Kidney epithelial cell (primary cell): ENCODE measurements at regions not wholly inside any gene's neighbourhood (a gene's known extent, or its start where the extent isn't known, plus 50 kb on each side); places are given as distances from the start of the nearest gene placed in this dataset.
A peak's percentile ranks its signal among the peaks of the same experiment; 100 is the strongest.
"Not testable (repeated sequence)": the region's sequence is repeated elsewhere in the genome, so short reads cannot be mapped to it uniquely, and the experiment has no call there.

ENCODE experiments used
- DNase-seq: peaks from one replicate; pipeline ENCODE4 v3.0.0-alpha.2; 2010; ENCODE audit warnings: low read depth
- H3K27me3 ChIP-seq: 2 replicates; pipeline ENCODE4 v1.6.0; 2011; ENCODE audit warnings: low read length; ENCODE audit not compliant: control insufficient read depth, insufficient read depth
- H3K36me3 ChIP-seq: 2 replicates; pipeline ENCODE4 v1.5.1; 2011; ENCODE audit warnings: low read length; ENCODE audit not compliant: control insufficient read depth, insufficient read depth
- H3K4me3 ChIP-seq: 2 replicates; pipeline ENCODE4 v1.5.1; 2011; ENCODE audit warnings: low read depth, mild to moderate bottlenecking, control low read depth, low read length
- TF ChIP-seq, protein P1 (sequence below): IDR thresholded peaks from 2 replicates; pipeline ENCODE4 v1.5.1; 2011; ENCODE audit warnings: mild to moderate bottlenecking, moderate library complexity, low read length, control low read depth, inconsistent platforms; ENCODE audit not compliant: insufficient read depth, poor library complexity, severe bottlenecking

DNA sequence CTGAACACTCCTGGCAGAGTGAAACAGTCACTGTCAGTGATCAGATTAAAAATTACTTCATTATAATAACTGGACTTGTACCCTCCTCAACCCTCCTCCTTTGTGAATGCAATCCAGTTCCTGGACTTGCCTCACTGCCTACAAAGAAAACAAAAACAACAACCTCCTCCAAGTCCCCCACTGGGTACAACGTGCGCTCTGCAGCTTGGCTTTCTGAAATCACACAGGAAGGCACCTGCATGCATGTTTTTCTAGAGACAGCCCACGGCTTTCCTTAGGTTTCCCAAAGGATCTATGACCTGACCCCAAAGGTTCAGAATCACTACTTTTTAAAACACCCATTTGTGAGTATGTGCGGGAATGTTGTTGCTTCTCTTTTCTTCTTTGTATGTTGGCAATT is 61.4 kb upstream of the TUBA3E start:
- TF ChIP-seq, protein P1, sequence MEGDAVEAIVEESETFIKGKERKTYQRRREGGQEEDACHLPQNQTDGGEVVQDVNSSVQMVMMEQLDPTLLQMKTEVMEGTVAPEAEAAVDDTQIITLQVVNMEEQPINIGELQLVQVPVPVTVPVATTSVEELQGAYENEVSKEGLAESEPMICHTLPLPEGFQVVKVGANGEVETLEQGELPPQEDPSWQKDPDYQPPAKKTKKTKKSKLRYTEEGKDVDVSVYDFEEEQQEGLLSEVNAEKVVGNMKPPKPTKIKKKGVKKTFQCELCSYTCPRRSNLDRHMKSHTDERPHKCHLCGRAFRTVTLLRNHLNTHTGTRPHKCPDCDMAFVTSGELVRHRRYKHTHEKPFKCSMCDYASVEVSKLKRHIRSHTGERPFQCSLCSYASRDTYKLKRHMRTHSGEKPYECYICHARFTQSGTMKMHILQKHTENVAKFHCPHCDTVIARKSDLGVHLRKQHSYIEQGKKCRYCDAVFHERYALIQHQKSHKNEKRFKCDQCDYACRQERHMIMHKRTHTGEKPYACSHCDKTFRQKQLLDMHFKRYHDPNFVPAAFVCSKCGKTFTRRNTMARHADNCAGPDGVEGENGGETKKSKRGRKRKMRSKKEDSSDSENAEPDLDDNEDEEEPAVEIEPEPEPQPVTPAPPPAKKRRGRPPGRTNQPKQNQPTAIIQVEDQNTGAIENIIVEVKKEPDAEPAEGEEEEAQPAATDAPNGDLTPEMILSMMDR, result no peak
- no peaks in the 10 kb centered on the region for H3K36me3 ChIP-seq
- H3K4me3 ChIP-seq, result no peak overlapping the region
- no peak for DNase-seq
- no peaks in the 10 kb centered on the region for H3K27me3 ChIP-seq

DNA sequence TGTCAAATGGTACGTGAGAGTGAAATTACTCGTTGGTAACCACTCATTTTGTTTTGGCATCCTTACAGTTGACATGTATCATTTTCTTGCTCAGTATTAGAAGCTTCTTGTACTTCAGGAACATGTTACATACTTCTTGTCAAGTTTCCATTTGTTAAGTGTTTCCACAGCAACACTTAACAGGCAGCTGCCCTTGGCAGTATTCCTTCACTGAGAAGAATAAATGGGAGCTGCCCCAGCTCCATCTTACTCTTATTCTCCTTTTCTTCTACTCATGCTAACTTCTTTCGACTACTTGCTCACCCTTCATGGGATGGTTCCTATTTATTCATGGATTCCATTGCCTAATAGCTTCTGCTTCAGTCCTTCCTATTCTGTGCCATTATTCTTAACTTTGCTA is 60.1 kb upstream of the TUBA3E start:
- H3K27me3 ChIP-seq, result peaks cover 2% of the 10 kb centered on the region
- H3K4me3 ChIP-seq, result no peak overlapping the region
- TF ChIP-seq, protein P1, result no peak
- no peak for DNase-seq
- H3K36me3 ChIP-seq, result no peaks in the 10 kb centered on the region

DNA sequence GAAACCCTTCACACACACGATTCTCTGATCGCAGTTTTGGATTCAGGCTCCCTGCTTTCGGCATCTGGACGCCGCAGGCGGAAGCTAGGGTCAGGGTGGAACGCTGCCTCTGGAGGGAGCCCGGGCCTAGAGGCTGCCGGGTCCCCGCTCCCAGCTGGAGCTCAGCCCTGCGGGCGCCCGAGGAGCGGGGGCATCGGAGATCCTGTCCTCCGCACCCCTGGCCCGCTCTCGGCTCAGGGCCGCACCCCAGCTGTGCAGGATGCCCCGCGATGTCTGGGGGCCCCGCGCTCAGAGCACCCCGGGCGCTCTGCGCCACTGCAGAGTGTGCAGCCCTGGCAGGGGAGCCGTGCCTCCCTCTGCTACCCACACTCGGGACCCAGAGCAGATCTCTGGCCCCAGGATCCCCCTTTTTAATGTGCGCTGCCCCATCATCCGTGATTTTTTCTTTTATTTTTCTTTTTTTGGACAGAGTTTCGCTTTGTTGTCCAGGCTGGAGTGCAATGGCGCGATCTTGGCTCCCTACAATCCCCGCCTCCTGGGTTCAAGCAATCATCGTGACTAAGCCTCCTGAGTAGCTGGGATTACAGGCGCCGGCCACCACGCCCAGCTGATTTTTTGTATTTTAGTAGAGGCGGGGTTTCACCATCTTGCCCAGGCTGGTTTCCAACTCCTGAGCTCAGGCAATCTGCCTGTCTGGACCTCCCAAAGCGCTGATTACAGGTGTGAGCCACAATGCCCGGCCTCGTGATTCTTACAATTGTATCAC is 54.8 kb upstream of the TUBA3E start:
- H3K36me3 ChIP-seq, result no peaks in the 10 kb centered on the region
- no peak for DNase-seq
- H3K27me3 ChIP-seq, result peaks cover 17% of the 10 kb centered on the region
- peak overlapping the region; percentile 23 for H3K4me3 ChIP-seq
- TF ChIP-seq, protein P1, result no peak

DNA sequence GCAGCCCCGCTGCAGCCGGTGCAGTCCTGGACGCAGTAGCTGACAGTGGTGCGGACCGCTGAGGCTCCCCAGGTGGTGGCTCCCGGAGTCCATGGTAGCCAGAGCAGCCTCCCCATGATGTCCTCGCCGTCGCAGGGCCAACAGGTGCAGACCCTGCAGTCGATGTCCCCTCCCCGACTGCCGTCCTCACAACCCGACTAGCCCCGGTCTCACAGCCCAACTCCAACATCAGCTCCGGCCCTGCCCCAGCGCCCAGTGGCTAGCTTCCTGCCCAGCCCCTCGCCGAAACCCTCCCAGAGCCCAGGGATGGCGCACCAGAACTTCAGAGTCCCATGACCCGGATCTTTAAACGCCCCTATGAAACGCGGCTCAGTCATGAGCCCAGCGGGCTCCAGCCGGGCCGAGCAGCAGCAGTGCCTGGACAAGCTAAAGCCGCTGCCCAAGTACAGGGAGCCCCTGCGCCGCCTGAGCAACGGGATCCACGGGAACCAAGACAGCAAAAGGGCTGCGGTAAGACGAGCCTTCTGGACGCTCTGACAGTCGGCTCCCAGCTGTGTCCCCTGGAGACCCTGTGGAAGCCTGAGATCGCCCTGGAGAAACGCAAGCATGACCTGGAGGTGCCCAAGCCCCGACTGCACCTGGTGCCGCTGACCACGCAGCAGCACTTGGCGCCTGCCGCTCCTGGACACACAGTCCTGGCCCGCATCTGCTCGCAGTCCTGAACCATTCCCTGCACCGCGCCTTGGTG is 53.8 kb upstream of the TUBA3E start:
- peaks cover 17% of the 10 kb centered on the region for H3K27me3 ChIP-seq
- DNase-seq, result no peak
- H3K36me3 ChIP-seq, result no peaks in the 10 kb centered on the region
- TF ChIP-seq, protein P1, result no peak
- H3K4me3 ChIP-seq, result no peak overlapping the region

DNA sequence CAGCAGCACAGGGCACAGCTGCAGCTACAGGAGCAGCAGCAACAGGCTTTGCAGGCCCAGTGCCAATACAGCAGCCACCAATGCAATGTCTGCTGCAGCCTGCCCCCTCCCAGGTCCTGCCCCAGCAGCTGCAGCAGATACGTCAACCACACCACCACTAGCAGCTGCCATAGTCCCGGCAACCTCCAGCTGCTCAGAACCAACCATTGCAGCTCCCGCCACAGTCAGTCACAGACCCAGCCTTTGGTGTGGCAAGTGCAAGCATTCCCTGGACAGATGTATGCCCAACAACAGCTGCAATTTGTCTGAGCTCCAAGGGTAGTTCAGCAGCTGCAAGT is 53.3 kb upstream of the TUBA3E start:
- no peak for DNase-seq
- no peaks in the 10 kb centered on the region for H3K36me3 ChIP-seq
- H3K27me3 ChIP-seq, result peaks cover 17% of the 10 kb centered on the region
- TF ChIP-seq, protein P1, result no peak
- H3K4me3 ChIP-seq, result no peak overlapping the region

DNA sequence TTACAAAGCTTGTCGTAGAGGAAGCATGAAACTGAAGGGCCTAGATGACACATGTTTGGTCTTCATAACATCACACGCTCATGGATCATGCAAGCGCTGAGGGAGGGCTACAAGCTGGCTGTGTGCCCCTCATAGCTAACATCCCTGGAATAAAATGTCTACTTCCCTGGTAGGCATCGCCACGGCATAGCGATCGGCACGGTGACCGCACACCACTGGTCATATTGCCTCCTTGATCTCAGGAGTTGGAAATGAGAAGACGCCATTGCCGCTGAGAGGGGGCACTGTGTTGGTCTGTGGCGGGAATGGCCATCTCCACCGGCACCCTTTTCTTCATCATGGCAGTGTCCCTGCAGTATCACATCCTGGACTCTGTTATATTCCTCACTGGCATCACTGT is 50.1 kb upstream of the TUBA3E start:
- H3K36me3 ChIP-seq, DNase-seq, H3K4me3 ChIP-seq: not testable (repeated sequence)
- peaks cover 14% of the 10 kb centered on the region for H3K27me3 ChIP-seq
